GM18511 (cell line): ENCODE measurements at regions not wholly inside any gene's neighbourhood (a gene's known extent, or its start where the extent isn't known, plus 50 kb on each side); places are given as distances from the start of the nearest gene placed in this dataset.

ENCODE experiments used
- ATAC-seq: cut with Tn5 transposase; IDR thresholded peaks from one replicate; pipeline ENCODE4 v1.9.1; 2021; ENCODE audit warnings: mild to moderate bottlenecking, moderate library complexity; ENCODE audit not compliant: unreplicated experiment

- ATAC-seq = no peak
Measured at GRCh38 chr10:90396721-90397120, 461.1 kb downstream of the HTR7 start.

- ATAC-seq = no peak
Measured at GRCh38 chr10:90398566-90398965, 459.3 kb downstream of the HTR7 start.

DNA sequence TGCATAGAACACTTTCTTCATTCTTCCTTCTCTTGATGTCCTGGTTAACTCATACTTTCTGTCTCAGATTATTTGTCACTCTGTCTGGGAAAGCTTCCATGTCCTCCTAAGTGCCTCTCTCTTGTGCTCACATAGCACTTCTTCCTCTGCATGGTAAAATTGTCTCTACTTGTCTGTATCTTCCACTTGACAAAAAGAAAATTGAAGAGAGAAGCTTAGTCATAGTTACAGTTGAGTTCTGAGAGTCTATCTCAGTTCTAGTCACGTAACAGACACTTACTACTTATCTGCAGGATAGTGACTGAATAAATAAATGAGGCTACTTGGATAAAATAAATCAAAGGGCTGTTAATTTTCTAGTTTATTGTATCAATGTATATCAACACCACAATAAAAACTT lies 458.1 kb downstream of the HTR7 start:
- no peak for ATAC-seq

- ATAC-seq = no peak
Measured at GRCh38 chr10:90403211-90404000, 454.4 kb downstream of the HTR7 start.

DNA sequence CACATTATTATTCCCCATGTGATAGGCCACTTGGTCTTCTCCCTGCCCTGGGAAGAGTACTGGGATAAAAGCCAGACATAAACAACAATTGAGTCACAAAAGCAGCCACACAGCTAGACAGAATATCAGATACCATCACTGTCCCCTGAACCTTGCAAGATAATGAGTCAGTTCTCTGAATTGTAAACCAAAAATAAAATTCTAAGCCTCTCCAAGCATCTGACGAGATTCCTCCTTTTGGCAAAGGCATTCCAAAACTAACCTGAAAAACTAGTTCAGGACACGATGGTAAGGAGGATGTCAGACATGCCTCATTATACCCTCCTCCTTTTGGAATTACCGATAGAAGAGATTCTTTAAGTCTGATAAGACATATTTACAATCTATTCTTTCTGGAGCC lies 450.7 kb downstream of the HTR7 start:
- no peak for ATAC-seq

DNA sequence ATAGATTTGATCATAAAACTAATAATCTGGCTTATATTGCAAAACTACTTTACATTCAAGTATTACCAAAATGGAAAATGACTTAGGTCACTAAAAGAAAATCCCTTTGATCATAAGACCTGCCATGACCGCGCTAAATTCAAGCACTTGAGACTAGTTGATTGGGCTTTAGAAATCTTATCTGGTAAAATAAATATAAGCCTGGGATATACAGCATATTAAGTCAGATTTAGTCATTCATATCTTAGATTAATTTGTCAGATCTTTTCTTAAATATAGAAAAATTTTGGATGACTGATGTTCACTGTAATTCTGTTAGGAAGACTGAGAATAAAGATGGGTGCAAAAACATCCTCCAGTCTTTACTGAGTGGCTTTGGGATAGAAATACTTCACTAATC lies 450.0 kb downstream of the HTR7 start:
- no peak for ATAC-seq

DNA sequence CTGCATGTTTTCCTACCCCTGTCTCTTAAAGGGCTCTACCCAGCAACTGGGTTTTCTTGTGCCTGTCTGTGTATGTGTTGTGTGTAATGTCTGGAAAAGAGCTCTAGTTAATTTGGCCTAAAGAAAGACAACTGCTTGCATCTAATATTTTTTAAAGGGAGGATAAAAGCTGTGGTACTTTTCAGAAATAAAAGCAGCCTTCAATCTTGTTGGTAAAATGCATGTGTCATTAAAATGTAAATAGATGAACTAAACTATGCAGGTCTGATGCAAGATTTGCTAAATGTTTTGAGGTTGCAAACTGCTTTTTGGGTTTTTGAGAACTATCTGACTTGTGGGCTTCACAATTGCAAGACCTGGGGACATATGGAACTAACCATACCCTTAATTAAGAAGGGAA lies 445.3 kb downstream of the HTR7 start:
- ATAC-seq = no peak

GRCh38 chr10:90413196-90413595 lies 444.6 kb downstream of the HTR7 start:
- no peak for ATAC-seq

GRCh38 chr10:90414926-90415325 lies 442.9 kb downstream of the HTR7 start:
- ATAC-seq = no peak

GRCh38 chr10:90417029-90417428 lies 440.8 kb downstream of the HTR7 start:
- ATAC-seq = no peak

DNA sequence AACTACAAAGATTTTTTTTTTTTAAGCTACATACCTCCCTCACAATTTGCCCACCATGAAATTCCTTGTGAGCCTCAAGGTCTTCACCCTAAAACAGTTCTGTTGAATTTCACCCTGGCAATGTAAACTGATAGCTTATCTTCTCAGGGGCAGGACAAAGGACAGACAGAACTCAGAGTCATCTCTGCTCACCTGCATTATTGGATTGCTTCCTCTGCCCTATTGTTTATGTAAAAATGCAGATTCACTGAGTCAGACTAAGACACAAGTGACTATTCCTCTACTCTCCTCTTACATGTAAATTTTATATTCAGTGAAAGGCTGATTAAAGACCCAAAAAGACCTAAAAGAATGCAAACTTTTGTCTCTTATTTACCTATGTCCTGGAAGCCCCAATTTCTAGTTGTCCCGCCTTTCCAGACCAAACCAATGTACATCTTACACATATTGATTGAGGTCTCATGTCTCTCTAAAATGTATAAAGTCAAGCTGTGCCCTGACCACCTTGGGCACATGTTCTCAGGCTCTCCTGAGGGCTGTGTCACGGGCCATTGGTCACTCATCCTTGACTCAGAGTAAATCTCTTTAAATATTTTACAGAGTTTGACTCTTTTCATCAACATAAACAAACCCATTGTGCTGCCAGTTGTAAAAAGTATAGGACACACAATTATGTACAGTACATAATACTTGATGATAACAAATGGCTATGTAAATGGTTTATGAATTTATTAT lies 440.2 kb downstream of the HTR7 start:
- ATAC-seq = no peak

DNA sequence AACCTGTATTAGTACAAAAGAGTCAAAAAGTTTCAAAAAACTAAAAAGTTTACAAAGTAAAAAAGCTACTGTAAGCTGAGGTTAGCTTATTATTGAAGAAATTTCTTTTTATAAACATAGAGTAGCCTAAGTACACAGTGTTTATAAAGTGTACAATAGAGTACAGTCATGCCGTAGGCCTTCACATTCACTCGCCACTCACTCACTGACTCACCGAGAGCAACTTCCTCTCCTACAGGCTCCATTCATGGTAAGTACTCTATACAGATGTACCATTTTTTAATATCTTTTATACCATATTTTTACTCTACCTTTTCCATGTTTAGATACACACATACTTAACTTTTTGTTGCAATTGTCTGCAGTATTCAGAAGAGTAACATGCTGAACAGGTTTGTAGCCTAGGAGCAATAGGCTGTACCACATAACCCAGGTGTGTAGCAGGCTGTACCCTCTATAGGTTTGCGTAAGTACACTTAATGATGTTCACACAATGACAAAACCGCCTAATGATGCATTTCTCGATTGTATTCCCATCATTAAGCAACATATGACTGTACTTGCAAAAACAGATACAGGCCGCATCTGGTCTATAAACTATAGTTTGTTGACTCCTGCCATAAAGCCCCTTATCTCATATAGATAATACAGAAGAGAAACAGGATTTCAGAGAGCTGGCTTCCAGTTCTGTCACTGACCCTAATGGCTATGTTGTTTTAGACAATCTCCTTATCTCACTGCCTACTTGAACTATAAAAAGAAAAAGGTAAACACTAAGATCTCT lies 438.8 kb downstream of the HTR7 start:
- ATAC-seq = no peak

- ATAC-seq = peak; percentile 75
Measured at GRCh38 chr10:90420637-90421318, 437.1 kb downstream of the HTR7 start.

DNA sequence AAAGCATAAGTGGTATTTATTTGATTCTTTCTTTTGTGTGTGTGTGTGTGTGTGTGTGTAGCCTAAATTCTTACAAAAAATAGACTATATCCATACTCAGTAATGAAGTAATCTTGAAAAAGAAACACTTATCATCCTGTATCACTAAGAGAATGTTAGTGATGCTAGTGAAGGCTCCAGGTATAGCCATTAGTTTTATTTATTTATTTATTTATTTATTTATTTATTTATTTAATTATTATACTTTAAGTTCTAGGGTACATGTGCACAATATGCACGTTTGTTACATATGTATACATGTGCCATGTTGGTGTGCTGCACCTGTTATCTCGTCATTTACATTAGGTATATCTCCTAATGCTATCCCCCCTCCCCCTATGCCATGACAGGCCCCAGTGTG lies 436.0 kb downstream of the HTR7 start:
- no peak for ATAC-seq

DNA sequence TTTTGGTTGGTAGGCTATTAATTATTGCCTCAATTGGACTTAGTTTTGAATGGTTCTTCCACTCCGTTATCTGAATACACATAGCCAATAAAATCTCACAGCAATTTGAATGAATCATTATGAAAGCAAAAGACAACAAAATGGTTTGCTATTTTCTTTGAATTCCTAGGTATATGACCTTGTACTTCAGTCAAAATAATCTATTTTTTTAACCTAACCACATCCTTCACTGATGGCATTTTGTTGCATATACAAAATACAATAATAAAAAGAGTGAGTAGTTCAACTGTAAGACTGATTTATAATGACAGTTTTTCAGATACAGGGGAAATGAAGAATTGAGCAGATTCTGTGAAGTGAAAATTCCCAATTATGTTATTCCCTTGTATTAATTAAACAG lies 433.1 kb downstream of the HTR7 start:
- ATAC-seq = no peak

GRCh38 chr10:90430186-90430585 lies 427.7 kb downstream of the HTR7 start:
- no peak for ATAC-seq

DNA sequence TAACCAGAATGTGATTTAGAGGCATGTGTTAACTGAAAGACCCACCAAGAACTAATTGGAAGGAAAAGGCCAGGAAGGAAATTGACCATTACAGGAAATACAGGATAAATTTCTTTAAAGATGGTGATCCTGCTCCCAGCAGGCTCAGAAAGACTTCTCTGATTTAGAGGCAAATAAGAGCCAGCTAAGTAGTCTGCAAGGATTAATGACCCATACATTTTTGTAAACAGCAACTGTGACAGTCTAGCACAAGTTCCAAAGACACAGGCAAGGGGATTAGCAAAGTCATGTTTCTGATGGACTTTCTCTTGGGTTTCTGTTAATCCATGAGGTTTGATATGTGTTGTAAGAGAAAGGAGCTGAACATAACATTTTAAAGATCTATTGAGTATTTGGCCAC lies 425.0 kb downstream of the HTR7 start:
- ATAC-seq = no peak

DNA sequence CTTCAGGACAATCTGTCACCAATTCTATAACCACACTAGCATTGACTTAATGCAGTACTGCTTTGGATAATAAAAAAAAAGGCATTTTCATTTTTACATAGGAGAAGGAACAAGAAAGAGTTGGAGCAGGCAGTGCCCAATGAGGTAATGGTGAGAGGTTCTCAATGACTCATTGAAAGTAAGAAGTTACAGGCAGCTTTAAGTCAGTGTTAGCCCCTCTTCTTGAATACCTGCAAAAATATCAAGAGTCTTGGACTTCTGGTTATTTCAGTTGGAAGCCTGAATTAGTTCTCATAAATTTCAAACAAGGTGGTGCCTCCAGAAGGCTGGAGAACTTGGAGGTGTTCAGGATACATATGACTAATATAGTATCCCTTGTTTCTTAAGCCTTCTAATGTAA lies 422.5 kb downstream of the HTR7 start:
- ATAC-seq = no peak

DNA sequence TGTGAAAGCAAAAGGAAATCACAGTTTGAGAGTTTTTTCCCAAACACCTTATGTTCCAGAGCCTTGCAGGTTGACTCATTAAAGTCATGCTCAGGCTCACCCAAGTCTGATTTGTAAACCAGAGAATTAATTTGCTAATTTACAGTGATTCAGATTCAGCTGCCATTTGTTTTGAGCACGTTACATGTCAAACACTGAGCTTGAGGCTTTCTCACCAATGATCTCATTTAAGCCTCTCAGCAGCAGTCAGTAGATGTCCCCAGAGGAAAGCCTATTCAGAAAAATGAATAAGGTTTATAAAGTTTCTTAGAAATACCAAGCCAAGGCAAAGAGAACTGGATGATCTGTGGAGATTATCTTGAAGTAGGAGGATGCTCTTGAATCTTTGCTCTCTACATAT lies 420.4 kb downstream of the HTR7 start:
- ATAC-seq = no peak

GRCh38 chr10:90440870-90441269 lies 417.0 kb downstream of the HTR7 start:
- ATAC-seq = no peak

DNA sequence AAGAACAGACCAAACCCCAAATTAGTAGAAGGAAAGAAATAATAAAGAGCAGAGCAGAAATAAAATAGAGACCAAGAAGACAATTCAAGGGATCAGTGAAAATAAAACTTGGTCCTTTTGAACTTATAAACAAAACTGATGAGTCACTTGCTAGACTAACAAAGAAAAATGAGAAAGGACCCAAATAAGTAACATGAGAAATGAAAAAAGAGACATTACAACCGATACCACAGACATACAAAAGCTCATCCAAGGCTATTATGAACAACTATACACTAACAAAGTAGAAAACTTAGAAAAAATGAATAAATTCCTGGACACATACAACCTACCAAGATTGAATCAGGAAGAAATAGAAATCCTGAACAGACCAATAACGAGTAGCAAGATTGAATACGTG lies 414.5 kb downstream of the HTR7 start:
- no peak for ATAC-seq
